KG1 (cell line): ENCODE measurements at regions not wholly inside any gene's neighbourhood (a gene's known extent, or its start where the extent isn't known, plus 50 kb on each side); places are given as distances from the start of the nearest gene placed in this dataset.

Source experiments
- DNase-seq: peaks from one replicate; lab custom pipeline; 2025; lab: John Stamatoyannopoulos, UW

DNA sequence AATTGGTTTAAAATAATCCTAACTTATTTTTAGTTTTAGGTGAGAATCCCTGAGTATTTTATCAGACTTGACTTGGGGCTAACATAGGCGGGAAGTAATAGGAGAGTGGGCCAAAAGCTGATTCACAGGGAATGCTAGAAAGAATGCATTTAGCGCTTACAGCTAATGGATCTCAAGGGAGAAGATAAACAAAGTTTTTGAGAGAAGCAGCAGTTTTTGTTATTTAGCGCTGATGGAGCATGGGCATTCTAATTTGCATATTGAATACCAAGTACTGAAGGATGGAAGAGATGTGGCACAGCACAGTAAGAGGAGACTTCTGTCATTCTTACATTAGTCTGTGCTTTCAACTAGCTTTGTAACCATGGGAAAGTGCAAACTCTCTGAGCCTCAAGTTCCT is 436.0 kb upstream of the FBXO33 start:
- DNase-seq, result no peak

DNA sequence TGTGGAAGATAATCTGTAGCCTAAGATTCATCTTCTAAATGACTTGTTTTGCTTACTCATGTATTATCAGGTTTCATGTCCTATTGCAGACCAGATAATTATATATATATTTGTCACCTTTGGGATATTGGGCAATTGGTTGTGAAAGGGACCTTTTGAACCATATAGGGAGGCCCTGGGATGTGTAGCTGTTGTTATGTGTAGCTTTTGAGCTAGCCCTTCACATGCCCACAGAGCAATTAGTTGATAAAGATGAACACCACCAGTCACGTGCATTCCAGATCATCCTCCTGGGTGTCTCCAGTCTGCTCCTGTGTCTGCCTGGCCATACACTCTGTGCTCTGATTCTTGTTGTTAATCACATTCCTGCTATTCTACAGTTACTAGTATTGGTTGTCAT is 431.2 kb upstream of the FBXO33 start:
- no peak for DNase-seq

DNA sequence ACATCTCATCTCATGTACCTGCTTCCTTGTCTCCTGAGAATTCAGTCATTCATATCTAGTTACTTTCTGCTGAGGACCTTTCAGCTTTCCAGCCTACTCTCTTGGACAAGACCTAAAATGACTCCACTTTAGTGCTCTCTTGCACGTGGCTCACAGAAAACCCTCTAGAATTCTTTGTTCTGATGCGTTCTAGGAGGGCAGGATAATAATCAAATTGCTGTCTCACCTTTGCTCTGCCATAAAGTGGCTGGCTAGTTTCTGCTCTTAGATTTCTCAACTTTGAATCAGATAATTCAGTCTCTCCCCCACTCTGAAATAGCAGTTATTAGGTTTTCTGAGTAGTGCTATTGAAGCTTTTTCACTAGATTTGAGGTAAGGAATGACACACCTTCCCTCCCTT is 429.5 kb upstream of the FBXO33 start:
- no peak for DNase-seq

DNA sequence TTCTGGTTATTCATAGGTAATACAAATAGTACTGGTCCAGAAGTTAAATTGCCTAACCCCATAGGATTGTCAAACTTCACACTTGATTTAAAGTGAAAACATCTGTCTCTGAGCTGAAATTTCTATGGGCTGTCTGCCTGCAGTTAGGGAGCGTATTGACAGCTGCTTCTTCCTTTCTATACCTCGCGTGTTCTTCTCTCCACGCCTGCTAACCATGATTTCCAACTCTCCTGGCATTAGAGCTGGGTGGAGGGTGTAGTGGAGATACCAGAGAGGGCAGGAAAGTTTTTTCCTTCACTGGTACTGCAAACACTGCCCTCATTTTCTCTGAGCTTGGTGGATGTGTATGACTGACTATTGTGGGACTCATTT is 429.0 kb upstream of the FBXO33 start:
- DNase-seq, result no peak

DNA sequence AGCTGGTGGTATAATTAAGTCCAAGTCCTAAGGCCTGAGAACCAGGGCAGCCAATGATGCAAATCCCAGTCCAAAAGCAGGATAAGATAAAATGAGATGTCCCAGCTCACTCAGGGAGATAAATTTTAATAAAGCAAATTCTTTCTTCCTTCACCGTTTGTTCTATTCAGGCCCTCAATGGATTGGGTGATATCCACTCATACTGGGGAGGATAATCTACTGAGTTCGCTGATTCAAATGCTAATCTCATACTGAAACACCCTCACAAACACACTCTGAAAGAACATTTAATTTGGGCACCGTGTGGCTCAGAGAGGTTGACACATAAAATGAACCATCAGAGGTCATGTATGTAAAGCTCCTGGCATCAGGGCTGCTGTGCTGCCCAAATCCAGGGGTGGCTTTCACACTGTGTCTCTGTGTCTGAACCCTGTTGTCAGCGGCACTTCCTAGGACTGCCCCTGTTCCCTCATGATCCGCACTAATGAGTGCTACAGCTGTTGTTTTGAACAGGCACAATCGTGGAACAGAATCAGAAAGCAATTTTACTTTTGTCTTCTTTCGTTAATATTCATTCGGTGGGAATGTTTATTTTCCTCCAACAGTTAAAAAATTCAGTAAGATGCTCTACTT is 428.5 kb upstream of the FBXO33 start:
- DNase-seq, result no peak

DNA sequence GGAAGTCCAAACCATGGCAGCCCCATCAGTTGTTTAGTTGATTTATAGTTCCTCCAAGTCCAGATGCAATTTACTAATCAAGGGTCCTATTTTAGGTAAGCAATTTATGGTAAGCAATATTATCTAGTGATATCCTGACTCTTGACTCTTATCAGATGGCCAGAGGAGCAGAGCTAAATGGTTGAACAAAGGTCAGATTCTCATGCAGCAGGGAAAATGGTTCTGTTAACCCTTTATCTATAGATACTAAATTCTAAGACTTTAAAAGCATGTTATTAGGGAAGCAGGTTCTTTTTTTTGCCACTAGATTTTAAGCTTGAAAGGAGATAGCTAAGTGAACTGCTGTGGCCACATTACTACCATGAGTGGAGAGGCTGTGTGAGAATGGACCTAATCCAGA is 427.1 kb upstream of the FBXO33 start:
- DNase-seq, result no peak

DNA sequence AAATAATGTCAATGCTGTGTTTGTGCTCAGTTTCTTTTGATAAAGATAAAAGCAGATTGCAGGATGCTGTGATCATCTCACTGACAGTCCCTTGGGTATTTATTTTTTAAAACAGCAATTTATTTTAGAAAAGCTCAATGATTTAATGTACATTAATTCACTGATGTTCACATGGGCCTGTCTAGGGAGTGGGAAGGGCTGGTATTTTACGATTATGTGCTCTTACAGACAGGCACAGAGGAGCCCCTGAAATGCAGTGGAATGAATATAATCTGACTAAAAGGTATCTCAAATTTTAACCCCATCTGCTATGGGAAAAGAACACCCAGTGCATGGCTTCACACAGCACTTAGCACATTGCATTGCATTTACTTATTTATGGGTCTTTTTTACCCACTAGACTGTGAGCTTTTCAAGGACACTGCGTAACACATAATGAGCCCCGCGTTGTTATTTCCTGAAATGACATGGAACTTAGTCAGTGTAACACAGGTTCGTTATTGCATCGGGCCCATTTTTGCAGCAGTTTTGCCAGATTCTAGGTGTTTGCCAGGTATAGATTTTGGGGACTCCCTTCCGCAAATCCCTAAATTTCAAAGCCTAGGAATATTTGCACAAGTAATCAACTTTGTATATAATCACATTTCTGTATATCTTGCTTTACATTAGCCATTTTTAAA is 425.3 kb upstream of the FBXO33 start:
- no peak for DNase-seq

- DNase-seq, result no peak
Observed at GRCh38 chr14:39853441-39853840, 421.2 kb upstream of the FBXO33 start.

- DNase-seq, result no peak
Observed at GRCh38 chr14:39851202-39851601, 419.0 kb upstream of the FBXO33 start.

DNA sequence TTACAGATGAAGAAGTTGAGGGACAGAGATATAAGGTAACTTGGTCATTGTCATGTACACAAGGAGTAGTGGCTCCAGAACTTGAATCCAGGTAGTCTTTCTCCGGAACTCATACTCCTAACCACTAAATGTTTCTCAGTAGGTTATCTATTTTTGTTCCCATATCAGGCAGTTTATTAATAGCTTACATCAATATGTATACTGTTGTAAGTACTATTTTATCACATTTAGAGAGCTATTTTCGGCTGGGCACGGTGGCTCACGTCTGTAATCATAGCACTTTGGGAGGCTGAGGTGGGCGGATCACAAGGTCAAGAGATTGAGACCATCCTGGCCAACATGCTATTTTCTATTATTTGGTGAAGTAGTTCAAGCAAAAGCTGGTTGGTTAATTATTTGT is 415.6 kb upstream of the FBXO33 start:
- no peak for DNase-seq

- no peak for DNase-seq
Observed at GRCh38 chr14:39847194-39847593, 415.0 kb upstream of the FBXO33 start.

GRCh38 chr14:39843881-39844280 is 411.6 kb upstream of the FBXO33 start:
- no peak for DNase-seq

DNA sequence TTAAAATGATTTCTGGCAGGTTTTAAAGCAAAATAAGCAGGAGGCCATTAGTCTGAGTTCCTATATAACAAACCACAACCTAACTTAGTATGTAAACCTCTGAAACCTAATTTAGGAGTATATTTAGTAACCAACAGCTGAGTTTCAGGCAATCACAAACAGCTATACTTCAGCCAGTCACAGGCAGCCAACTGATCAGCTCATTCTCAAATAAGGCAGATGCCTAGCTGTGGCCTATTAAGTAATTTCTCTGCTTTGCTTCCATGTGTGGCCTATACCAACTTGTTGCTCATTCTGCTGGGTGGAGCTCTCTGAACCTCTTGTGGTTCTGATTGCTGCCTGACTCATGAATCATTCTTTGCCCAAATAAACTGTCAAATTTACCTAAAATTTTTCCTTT is 408.9 kb upstream of the FBXO33 start:
- DNase-seq, result no peak

GRCh38 chr14:39827901-39828655 is 395.8 kb upstream of the FBXO33 start:
- DNase-seq, result no peak

- no peak for DNase-seq
Observed at GRCh38 chr14:39812532-39813320, 380.5 kb upstream of the FBXO33 start.

GRCh38 chr14:39807271-39807670 is 375.0 kb upstream of the FBXO33 start:
- no peak for DNase-seq

DNA sequence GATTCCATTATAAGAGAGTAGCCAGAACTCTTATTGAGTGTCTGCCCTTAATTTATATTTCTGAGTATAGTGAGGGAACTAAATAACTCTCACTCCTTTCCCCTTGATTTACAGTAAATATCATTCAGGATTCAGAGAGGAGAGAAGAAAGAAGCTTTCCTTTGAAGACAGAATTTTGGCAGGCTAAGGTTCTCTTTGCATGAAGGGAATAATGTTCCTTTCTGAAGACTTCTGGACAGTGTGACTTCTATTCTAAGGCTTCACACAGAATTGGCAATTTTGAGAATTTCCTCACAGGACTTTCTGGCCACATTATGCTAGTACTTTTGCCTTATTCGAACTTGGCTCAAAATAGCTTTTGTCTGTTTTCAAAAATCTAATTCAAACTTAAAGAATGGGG is 352.2 kb upstream of the FBXO33 start:
- DNase-seq, result no peak

GRCh38 chr14:39781466-39781865 is 349.2 kb upstream of the FBXO33 start:
- DNase-seq, result no peak

- no peak for DNase-seq
Observed at GRCh38 chr14:39773387-39774126, 341.3 kb upstream of the FBXO33 start.

DNA sequence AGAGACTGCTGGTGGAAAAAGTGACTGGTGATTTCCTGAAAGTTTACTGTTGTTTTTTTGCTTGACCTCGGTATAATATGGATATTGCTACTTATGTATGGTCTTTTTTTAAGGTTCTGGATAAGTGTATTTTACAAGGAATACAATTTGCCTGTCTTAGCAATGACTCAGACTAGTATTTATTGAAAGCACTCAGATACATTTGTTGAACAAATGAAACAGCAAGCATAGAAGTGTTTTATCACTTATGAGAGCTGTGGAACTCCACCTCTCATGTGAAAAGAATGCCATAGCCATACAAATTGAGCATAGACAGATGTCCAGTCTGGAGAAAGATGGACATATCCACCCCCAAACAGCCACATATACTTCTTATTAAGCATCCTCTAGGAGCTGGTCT is 340.4 kb upstream of the FBXO33 start:
- DNase-seq, result no peak

- no peak for DNase-seq
Observed at GRCh38 chr14:39768589-39768988, 336.4 kb upstream of the FBXO33 start.
